SU-DHL-6 (cell line): ENCODE measurements at regions not wholly inside any gene's neighbourhood (a gene's known extent, or its start where the extent isn't known, plus 50 kb on each side); places are given as distances from the start of the nearest gene placed in this dataset.

Source experiments
- H2AFZ ChIP-seq: fragments of 200-600 bp; sonication (generic); 2 replicates; pipeline ENCODE4 v1.6.1; 2014; ENCODE audit warnings: low read depth, mild to moderate bottlenecking, moderate library complexity, mixed read lengths, antibody characterized with exemption, low read length; ENCODE audit not compliant: severe bottlenecking
- H3F3A ChIP-seq: fragments of 200-600 bp; shearing (Covaris generic); 2 replicates; pipeline ENCODE4 v1.6.0; 2016; ENCODE audit warnings: antibody characterized with exemption, mild to moderate bottlenecking; ENCODE audit not compliant: insufficient read depth
- H3K27ac ChIP-seq: fragments of 200-600 bp; sonication (generic); 2 replicates; pipeline ENCODE4 v1.5.1; 2016; ENCODE audit warnings: low read depth, mild to moderate bottlenecking, low read length, moderate library complexity, mixed read lengths
- H3K27me3 ChIP-seq: fragments of 200-600 bp; sonication (generic), shearing (Covaris generic); 2 replicates; pipeline ENCODE4 v1.6.0; 2014; ENCODE audit warnings: mild to moderate bottlenecking, low read length
- H3K36me3 ChIP-seq: fragments of 200-600 bp; sonication (generic); 2 replicates; pipeline ENCODE4 v1.6.1; 2014; ENCODE audit warnings: mild to moderate bottlenecking, low read length, mixed read lengths
- H3K4me2 ChIP-seq: fragments of 300-600, 200-600 bp; shearing (Covaris generic), sonication (generic); 2 replicates; pipeline ENCODE4 v1.6.0; 2014; ENCODE audit warnings: low read length, low read depth, mild to moderate bottlenecking; ENCODE audit not compliant: poor library complexity, severe bottlenecking
- H3K4me3 ChIP-seq: fragments of 200-600 bp; sonication (generic); 2 replicates; pipeline ENCODE4 v1.5.1; 2014; ENCODE audit warnings: antibody characterized with exemption, low read length, mild to moderate bottlenecking, mixed read lengths; ENCODE audit not compliant: insufficient read depth, poor library complexity, severe bottlenecking
- H3K79me2 ChIP-seq: fragments of 200-600 bp; sonication (generic); 2 replicates; pipeline ENCODE4 v1.6.1; 2014; ENCODE audit warnings: mild to moderate bottlenecking, low read length, moderate library complexity; ENCODE audit not compliant: insufficient read depth
- H3K9ac ChIP-seq: fragments of 200-600 bp; sonication (generic); 2 replicates; pipeline ENCODE4 v1.7.0; 2014; ENCODE audit warnings: mild to moderate bottlenecking, low read length
- H3K9me2 ChIP-seq: fragments of 200-600 bp; sonication (generic); replicated peaks from 2 replicates; pipeline ENCODE4 v1.6.1; 2014; ENCODE audit warnings: low read length; ENCODE audit not compliant: insufficient read depth
- H3K9me3 ChIP-seq: fragments of 200-600 bp; sonication (generic); 2 replicates; pipeline ENCODE4 v1.6.1; 2014; ENCODE audit warnings: low read length, mixed read lengths; ENCODE audit not compliant: insufficient read depth
- H4K20me1 ChIP-seq: fragments of 200-600 bp; sonication (generic); 2 replicates; pipeline ENCODE4 v1.6.1; 2014; ENCODE audit warnings: low read depth, mild to moderate bottlenecking, antibody characterized with exemption, low read length, moderate library complexity, mixed read lengths
- EZH2phosphoT487 ChIP-seq: fragments of 200-600 bp; sonication (generic), shearing (Covaris generic); conservative IDR thresholded peaks from 2 replicates; pipeline ENCODE4 v1.6.1; 2018; ENCODE audit warnings: mild to moderate bottlenecking, antibody characterized with exemption, low read length, moderate library complexity, mixed read lengths
- TF ChIP-seq, protein P1 (sequence below): fragments of 200-600 bp; sonication (generic); IDR thresholded peaks from one replicate; pipeline ENCODE4 v1.5.1; 2017; ENCODE audit warnings: antibody characterized with exemption, mild to moderate bottlenecking, low read length, moderate library complexity; ENCODE audit not compliant: insufficient read depth, poor library complexity, severe bottlenecking

DNA sequence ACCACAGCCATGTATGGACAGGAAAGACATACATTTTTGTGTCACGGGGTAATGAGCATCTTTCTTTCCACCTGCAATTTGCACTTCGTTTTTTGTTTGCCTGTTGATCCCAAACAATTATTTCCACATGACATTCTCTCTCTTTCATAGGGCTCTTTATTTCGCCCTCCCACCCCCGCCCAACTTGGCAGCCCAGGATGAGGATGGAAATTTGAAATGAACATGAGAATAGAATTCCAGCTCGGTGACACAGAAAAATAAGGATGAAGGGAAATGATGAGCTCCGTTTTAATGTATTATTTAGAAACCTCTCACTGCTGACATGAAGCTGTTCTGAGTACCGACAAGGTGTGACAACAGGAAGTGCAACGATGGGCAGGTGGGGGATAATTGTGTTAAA, 443.3 kb downstream of the SOCS6 start:
- TF ChIP-seq, protein P1, sequence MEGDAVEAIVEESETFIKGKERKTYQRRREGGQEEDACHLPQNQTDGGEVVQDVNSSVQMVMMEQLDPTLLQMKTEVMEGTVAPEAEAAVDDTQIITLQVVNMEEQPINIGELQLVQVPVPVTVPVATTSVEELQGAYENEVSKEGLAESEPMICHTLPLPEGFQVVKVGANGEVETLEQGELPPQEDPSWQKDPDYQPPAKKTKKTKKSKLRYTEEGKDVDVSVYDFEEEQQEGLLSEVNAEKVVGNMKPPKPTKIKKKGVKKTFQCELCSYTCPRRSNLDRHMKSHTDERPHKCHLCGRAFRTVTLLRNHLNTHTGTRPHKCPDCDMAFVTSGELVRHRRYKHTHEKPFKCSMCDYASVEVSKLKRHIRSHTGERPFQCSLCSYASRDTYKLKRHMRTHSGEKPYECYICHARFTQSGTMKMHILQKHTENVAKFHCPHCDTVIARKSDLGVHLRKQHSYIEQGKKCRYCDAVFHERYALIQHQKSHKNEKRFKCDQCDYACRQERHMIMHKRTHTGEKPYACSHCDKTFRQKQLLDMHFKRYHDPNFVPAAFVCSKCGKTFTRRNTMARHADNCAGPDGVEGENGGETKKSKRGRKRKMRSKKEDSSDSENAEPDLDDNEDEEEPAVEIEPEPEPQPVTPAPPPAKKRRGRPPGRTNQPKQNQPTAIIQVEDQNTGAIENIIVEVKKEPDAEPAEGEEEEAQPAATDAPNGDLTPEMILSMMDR: no peak
- no peak for TF ChIP-seq EZH2phosphoT487
- H3K79me2 ChIP-seq: no peaks in the 10 kb centered on the region
- H3F3A ChIP-seq: no peaks in the 10 kb centered on the region
- H3K4me2 ChIP-seq: no peak overlapping the region
- no peaks in the 10 kb centered on the region for H4K20me1 ChIP-seq
- H3K9me2 ChIP-seq: no peaks in the 10 kb centered on the region
- H3K4me3 ChIP-seq: no peak overlapping the region
- no peak overlapping the region for H3K9ac ChIP-seq
- H3K9me3 ChIP-seq: no peaks in the 10 kb centered on the region
- H3K36me3 ChIP-seq: no peaks in the 10 kb centered on the region
- no peak overlapping the region for H3K27ac ChIP-seq
- H2AFZ ChIP-seq: no peak overlapping the region
- H3K27me3 ChIP-seq: no peaks in the 10 kb centered on the region

DNA sequence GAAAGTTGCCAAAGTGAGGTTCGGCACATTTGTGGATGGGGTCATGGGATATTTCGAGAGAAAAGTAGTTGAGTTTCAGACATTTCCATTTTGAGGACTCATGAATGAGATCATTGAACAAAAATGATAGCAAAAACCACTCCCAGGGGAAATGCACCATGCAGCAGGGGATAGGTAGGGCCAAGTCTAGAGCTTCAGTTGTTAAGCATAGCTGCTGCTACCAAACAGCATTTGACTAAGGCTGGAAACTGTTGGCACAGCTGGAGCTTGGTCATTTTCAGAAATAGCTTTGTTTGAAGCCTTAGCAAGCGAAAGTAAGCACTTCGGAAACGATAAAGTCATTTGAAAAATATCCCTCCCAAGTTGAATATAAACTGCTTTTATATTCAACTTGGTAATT, 431.8 kb downstream of the SOCS6 start:
- TF ChIP-seq, protein P1: no peak
- no peak for TF ChIP-seq EZH2phosphoT487
- H3K9me2 ChIP-seq: no peaks in the 10 kb centered on the region
- no peak overlapping the region for H2AFZ ChIP-seq
- no peaks in the 10 kb centered on the region for H3F3A ChIP-seq
- no peak overlapping the region for H3K4me2 ChIP-seq
- H4K20me1 ChIP-seq: no peaks in the 10 kb centered on the region
- no peaks in the 10 kb centered on the region for H3K27me3 ChIP-seq
- no peaks in the 10 kb centered on the region for H3K79me2 ChIP-seq
- H3K27ac ChIP-seq: no peak overlapping the region
- H3K9me3 ChIP-seq: no peaks in the 10 kb centered on the region
- no peak overlapping the region for H3K9ac ChIP-seq
- no peak overlapping the region for H3K4me3 ChIP-seq
- H3K36me3 ChIP-seq: no peaks in the 10 kb centered on the region

GRCh38 chr18:70709720-70710119, 420.9 kb downstream of the SOCS6 start:
- no peaks in the 10 kb centered on the region for H4K20me1 ChIP-seq
- no peak overlapping the region for H3K4me2 ChIP-seq
- H3K27ac ChIP-seq: no peak overlapping the region
- H3K9ac ChIP-seq: no peak overlapping the region
- H3K9me3 ChIP-seq: no peaks in the 10 kb centered on the region
- no peaks in the 10 kb centered on the region for H3K36me3 ChIP-seq
- no peak overlapping the region for H3K4me3 ChIP-seq
- no peaks in the 10 kb centered on the region for H3K27me3 ChIP-seq
- no peak overlapping the region for H2AFZ ChIP-seq
- H3K9me2 ChIP-seq: no peaks in the 10 kb centered on the region
- TF ChIP-seq EZH2phosphoT487: no peak
- TF ChIP-seq, protein P1: no peak
- H3F3A ChIP-seq: no peaks in the 10 kb centered on the region
- no peaks in the 10 kb centered on the region for H3K79me2 ChIP-seq
